ENCODE measurements at regions not wholly inside any gene's neighbourhood (a gene's known extent, or its start where the extent isn't known, plus 50 kb on each side); places are given as distances from the start of the nearest gene placed in this dataset.
"Not testable (repeated sequence)": the region's sequence is repeated elsewhere in the genome, so short reads cannot be mapped to it uniquely, and the experiment has no call there.

DNA sequence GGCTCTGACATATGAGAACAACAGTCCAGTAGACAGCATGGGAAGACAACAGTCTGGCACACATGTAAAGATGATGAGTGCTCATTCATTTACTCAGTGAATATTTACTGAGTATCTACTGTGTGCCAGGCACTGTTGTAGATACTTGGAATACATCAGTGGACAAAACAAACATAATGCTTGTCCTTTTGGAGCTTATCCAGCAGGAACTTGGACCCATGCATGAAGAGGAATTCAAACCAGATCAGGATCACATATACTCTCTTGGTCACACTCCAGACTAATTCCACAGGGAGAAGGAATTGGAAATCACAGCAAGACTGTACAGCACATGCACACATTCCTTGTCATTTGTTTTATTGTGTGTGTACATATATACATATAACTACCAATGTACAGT lies 217.6 kb upstream of the TTC29 start:
- TF ChIP-seq, protein P1, sequence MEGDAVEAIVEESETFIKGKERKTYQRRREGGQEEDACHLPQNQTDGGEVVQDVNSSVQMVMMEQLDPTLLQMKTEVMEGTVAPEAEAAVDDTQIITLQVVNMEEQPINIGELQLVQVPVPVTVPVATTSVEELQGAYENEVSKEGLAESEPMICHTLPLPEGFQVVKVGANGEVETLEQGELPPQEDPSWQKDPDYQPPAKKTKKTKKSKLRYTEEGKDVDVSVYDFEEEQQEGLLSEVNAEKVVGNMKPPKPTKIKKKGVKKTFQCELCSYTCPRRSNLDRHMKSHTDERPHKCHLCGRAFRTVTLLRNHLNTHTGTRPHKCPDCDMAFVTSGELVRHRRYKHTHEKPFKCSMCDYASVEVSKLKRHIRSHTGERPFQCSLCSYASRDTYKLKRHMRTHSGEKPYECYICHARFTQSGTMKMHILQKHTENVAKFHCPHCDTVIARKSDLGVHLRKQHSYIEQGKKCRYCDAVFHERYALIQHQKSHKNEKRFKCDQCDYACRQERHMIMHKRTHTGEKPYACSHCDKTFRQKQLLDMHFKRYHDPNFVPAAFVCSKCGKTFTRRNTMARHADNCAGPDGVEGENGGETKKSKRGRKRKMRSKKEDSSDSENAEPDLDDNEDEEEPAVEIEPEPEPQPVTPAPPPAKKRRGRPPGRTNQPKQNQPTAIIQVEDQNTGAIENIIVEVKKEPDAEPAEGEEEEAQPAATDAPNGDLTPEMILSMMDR (IDR thresholded peaks at IDR 0.05; ENCODE audit: low read length, missing control alignments): no peak
- no peak for DNase-seq (ENCODE audit: low read depth)
- H3K4me3 ChIP-seq (replicated peaks; ENCODE audit: low read depth, low read length): no peak overlapping the region

GRCh38 chr4:147168200-147168599 lies 222.5 kb upstream of the TTC29 start:
- H3K4me3 ChIP-seq (replicated peaks; ENCODE audit: low read depth, low read length); DNase-seq (ENCODE audit: low read depth): not testable (repeated sequence)

DNA sequence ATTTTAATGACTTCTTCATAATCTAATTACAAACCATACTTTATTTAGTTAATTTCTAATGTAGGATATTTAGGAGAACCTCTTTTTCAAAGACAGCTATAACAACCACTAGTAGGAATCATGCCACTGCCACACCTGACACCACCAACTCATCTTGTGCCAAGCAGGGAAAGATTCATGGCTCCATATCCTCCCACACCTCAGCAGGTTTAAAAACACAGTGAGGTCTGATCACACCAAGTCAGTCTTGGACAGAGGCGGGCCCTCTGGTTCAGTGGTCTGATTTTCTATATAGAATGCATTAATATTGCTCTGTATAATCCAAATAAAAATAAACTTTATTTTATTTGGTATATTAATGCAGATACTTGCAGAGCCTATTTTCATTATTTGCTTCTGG lies 227.7 kb upstream of the TTC29 start:
- DNase-seq (ENCODE audit: low read depth): no peak
- H3K4me3 ChIP-seq (replicated peaks; ENCODE audit: low read depth, low read length): no peak overlapping the region
- TF ChIP-seq, protein P1 (IDR thresholded peaks at IDR 0.05; ENCODE audit: low read length, missing control alignments): no peak

- no peak for DNase-seq (ENCODE audit: low read depth)
- no peak overlapping the region for H3K4me3 ChIP-seq (replicated peaks; ENCODE audit: low read depth, low read length)
- TF ChIP-seq, protein P1 (IDR thresholded peaks at IDR 0.05; ENCODE audit: low read length, missing control alignments): no peak
Measured at GRCh38 chr4:147173797-147174432, 228.3 kb upstream of the TTC29 start.

- no peak for DNase-seq (ENCODE audit: low read depth)
- TF ChIP-seq, protein P1 (IDR thresholded peaks at IDR 0.05; ENCODE audit: low read length, missing control alignments): no peak
Measured at GRCh38 chr4:147174591-147174990, 228.9 kb upstream of the TTC29 start.

DNA sequence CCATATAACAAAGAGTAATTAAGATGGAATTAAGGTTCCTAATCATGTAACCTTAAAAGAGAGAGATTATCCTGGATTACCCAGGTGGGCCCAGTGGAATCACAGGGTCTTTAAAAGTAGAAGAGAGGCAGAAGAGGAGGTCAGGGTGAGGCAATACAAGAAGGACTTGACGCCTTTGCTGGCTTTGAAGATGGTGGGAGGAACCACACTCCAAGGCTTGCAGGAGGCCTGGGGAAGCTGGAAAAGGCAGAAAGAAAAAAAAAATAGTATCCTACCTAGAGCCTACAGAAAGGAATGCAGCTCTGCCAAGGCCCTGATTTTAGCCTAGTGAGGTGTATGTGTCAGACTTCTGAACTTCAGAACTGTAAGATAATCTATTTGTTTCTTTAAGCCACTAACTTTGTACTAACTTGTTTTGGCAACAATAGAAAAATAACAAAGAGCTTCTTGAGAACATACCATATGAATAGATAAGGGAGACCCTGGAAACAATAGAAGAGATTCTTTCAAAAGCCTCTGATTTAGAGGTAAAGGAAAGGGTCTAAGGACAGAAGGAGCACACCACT lies 229.9 kb upstream of the TTC29 start:
- no peak overlapping the region for H3K4me3 ChIP-seq (replicated peaks; ENCODE audit: low read depth, low read length)
- TF ChIP-seq, protein P1 (IDR thresholded peaks at IDR 0.05; ENCODE audit: low read length, missing control alignments): no peak
- DNase-seq (ENCODE audit: low read depth): peak; percentile 42

More at GRCh38 chr4:147174591-147174990, 228.9 kb upstream of the TTC29 start:
- no peak overlapping the region for H3K4me3 ChIP-seq (replicated peaks; ENCODE audit: low read depth, low read length)

GRCh38 chr4:147182041-147182440 lies 236.4 kb upstream of the TTC29 start:
- no peak for DNase-seq (ENCODE audit: low read depth)
- TF ChIP-seq, protein P1 (IDR thresholded peaks at IDR 0.05; ENCODE audit: low read length, missing control alignments): no peak

More at GRCh38 chr4:147182041-147182440, 236.4 kb upstream of the TTC29 start:
- no peak overlapping the region for H3K4me3 ChIP-seq (replicated peaks; ENCODE audit: low read depth, low read length)
